GM12878 (cell line): ENCODE measurements at regions not wholly inside any gene's neighbourhood (a gene's known extent, or its start where the extent isn't known, plus 50 kb on each side); places are given as distances from the start of the nearest gene placed in this dataset.

ENCODE experiments used
- ATAC-seq: fragments of 200-7000 bp; cut with Tn5 transposase; 3 replicates; pipeline ENCODE4 v1.9.1; 2020; ENCODE audit warnings: mild to moderate bottlenecking, moderate library complexity
- BruUV-seq: library from RNA; stranded (reverse); fragments of 400-500 nt; replicated peaks from 2 replicates; lab custom pipeline; 2021; lab: Mats Ljungman, UMichigan
- CTCF ChIA-PET: fragments of 300-600 bp; sonication (Branson Sonifier 250); formaldehyde crosslinking; extraction: SDS; loops from one replicate; lab custom pipeline; 2021; ENCODE audit warnings: inconsistent platforms; lab: Yijun Ruan, JAX
- POLR2A ChIA-PET: fragments of 350-600 bp; formaldehyde crosslinking; extraction: SDS; loops from one replicate; lab custom pipeline; 2021; ENCODE audit warnings: inconsistent platforms; lab: Charles Lee
- RAD21 ChIA-PET: fragments of 300-600 bp; sonication (Branson Sonifier 250); formaldehyde crosslinking; loops from one replicate; lab custom pipeline; 2023; ENCODE audit warnings: antibody characterized with exemption; ENCODE audit not compliant: unreplicated experiment; lab: Charles Lee
- SMC1A ChIA-PET: fragments of 300-600 bp; sonication (Branson Sonifier 250); formaldehyde crosslinking; loops from one replicate; lab custom pipeline; 2023; ENCODE audit not compliant: unreplicated experiment, uncharacterized antibody; lab: Charles Lee
- DNase-seq: peaks from one replicate; pipeline ENCODE4 v3.0.0-alpha.2; 2011; ENCODE audit warnings: low read depth, low spot score
- FAIRE-seq: peaks from 3 replicates; lab custom pipeline; 2011; peaks lifted over from hg19 to GRCh38; lab: Jason Lieb, UNC
- H2AFZ ChIP-seq: 2 replicates; pipeline ENCODE4 v1.6.0; 2011; ENCODE audit warnings: low read depth, low read length, control low read depth; ENCODE audit not compliant: control insufficient read depth
- H3K27ac ChIP-seq: 2 replicates; pipeline ENCODE4 v1.5.1; 2011; ENCODE audit warnings: control low read depth; ENCODE audit not compliant: control insufficient read depth, insufficient read depth
- H3K27me3 ChIP-seq, 2 experiments: replicated peaks in 1 of 2; 2 replicates each; pipeline versions ENCODE4 v1.6.0 to v1.6.1; 2011; ENCODE audit warnings: low read length in 1 of 2; ENCODE audit not compliant: control insufficient read depth in 2 of 2, insufficient read depth in 2 of 2
- H3K36me3 ChIP-seq, 2 experiments: 2 replicates each; pipeline ENCODE4 v1.5.1; 2011; ENCODE audit warnings: low read length in 1 of 2; ENCODE audit not compliant: control insufficient read depth in 2 of 2, insufficient read depth in 2 of 2
- H3K4me1 ChIP-seq: 2 replicates; pipeline ENCODE4 v1.6.1; 2011; ENCODE audit warnings: mild to moderate bottlenecking, low read length, moderate library complexity, mixed read lengths; ENCODE audit not compliant: control insufficient read depth, insufficient read depth
- H3K4me2 ChIP-seq: 2 replicates; pipeline ENCODE4 v1.6.0; 2011; ENCODE audit warnings: control low read depth; ENCODE audit not compliant: control insufficient read depth, insufficient read depth
- H3K4me3 ChIP-seq: fragments of 200-600 bp; sonication (generic); 2 replicates; pipeline ENCODE4 v1.5.1; 2016
- H3K79me2 ChIP-seq: 2 replicates; pipeline ENCODE4 v1.6.0; 2011; ENCODE audit warnings: low read length; ENCODE audit not compliant: control insufficient read depth, insufficient read depth
- H3K9ac ChIP-seq: 2 replicates; pipeline ENCODE4 v1.8.0; 2011; ENCODE audit warnings: low read length, control low read depth, mixed read lengths; ENCODE audit not compliant: control insufficient read depth, insufficient read depth
- H3K9me3 ChIP-seq: replicated peaks from 3 replicates; pipeline ENCODE4 v1.5.1; 2011; ENCODE audit warnings: mild to moderate bottlenecking, low read length; ENCODE audit not compliant: control insufficient read depth, insufficient read depth
- H4K20me1 ChIP-seq: 2 replicates; pipeline ENCODE4 v1.6.0; 2011; ENCODE audit not compliant: control insufficient read depth, insufficient read depth
- ATF2 ChIP-seq: IDR thresholded peaks from 2 replicates; pipeline ENCODE4 v1.6.1; 2012; ENCODE audit warnings: low read length, inconsistent platforms
- BACH1 ChIP-seq: fragments of 450-650 bp; IDR thresholded peaks from 2 replicates; pipeline ENCODE4 v1.6.1; 2017; ENCODE audit warnings: mild to moderate bottlenecking, borderline replicate concordance
- CBX3 ChIP-seq: fragments of 200-600 bp; sonication (generic); IDR thresholded peaks from 2 replicates; pipeline ENCODE4 v1.6.1; 2016; ENCODE audit warnings: low read depth, borderline replicate concordance
- CHD4 ChIP-seq: fragments of 200-600 bp; sonication (generic); IDR thresholded peaks from 2 replicates; pipeline ENCODE4 v1.6.1; 2016; ENCODE audit warnings: mild to moderate bottlenecking
- EGR1 ChIP-seq, 2 experiments: IDR thresholded peaks; 1 replicate in 1 of 2; 2 replicates in 1 of 2; pipeline ENCODE4 v1.6.1; 2011 to 2012; ENCODE audit warnings: low read depth in 2 of 2, low read length in 2 of 2, borderline replicate concordance in 1 of 2, mild to moderate bottlenecking in 1 of 2, moderate library complexity in 1 of 2
- KDM1A ChIP-seq: fragments of 200-600 bp; sonication (generic); IDR thresholded peaks from 2 replicates; pipeline ENCODE4 v1.6.1; 2016; ENCODE audit warnings: borderline replicate concordance
- MEF2A ChIP-seq: IDR thresholded peaks from 2 replicates; pipeline ENCODE4 v1.6.1; 2011; ENCODE audit warnings: low read depth, mild to moderate bottlenecking, low read length, moderate library complexity; ENCODE audit not compliant: insufficient read depth
- MTA2 ChIP-seq: fragments of 450-650 bp; IDR thresholded peaks from 2 replicates; pipeline ENCODE4 v1.6.1; 2016; ENCODE audit warnings: low read depth, mild to moderate bottlenecking, moderate library complexity
- MTA3 ChIP-seq: IDR thresholded peaks from 2 replicates; pipeline ENCODE4 v1.6.1; 2012; ENCODE audit warnings: low read length, inconsistent platforms, borderline replicate concordance
- MXI1 ChIP-seq: fragments of 150-350 bp; IDR thresholded peaks from 2 replicates; pipeline ENCODE4 v1.6.1; 2011; ENCODE audit warnings: low read depth, mild to moderate bottlenecking, inconsistent platforms, low read length, improper control_type of control experiment
- NR2F1 ChIP-seq: fragments of 450-650 bp; conservative IDR thresholded peaks from 2 replicates; pipeline ENCODE4 v1.6.1; 2017; ENCODE audit warnings: mild to moderate bottlenecking
- SIN3A ChIP-seq: IDR thresholded peaks from 2 replicates; pipeline ENCODE4 v1.6.1; 2012; ENCODE audit warnings: low read depth, low read length, improper control_type of control experiment
- SPI1 ChIP-seq: IDR thresholded peaks from 2 replicates; pipeline ENCODE4 v1.6.1; 2011; ENCODE audit warnings: low read depth, mild to moderate bottlenecking, low read length, moderate library complexity, borderline replicate concordance; ENCODE audit not compliant: insufficient read depth
- USF2 ChIP-seq: IDR thresholded peaks from 2 replicates; pipeline ENCODE4 v1.6.1; 2011; ENCODE audit warnings: low read depth, low read length, improper control_type of control experiment, borderline replicate concordance
- WRNIP1 ChIP-seq: IDR thresholded peaks from 2 replicates; pipeline ENCODE4 v1.6.1; 2011; ENCODE audit warnings: low read depth, low read length, improper control_type of control experiment, borderline replicate concordance
- ZBED1 ChIP-seq: IDR thresholded peaks from 2 replicates; pipeline ENCODE4 v1.6.1; 2016; ENCODE audit warnings: borderline replicate concordance
- ZNF217 ChIP-seq: fragments of 450-650 bp; IDR thresholded peaks from 2 replicates; pipeline ENCODE4 v1.6.1; 2017; ENCODE audit warnings: antibody characterized with exemption, mild to moderate bottlenecking
- WGBS: methylation state at CpG from one replicate; pipeline ENCODE4 v1.1.6; 2016; ENCODE audit warnings: low lambda C conversion rate; ENCODE audit not compliant: insufficient replicate concordance, insufficient coverage; ENCODE audit errors: missing lambda C conversion rate; 5-methylcytosine and 5-hydroxymethylcytosine counted together
- in situ Hi-C: fragments of 300-500 bp; cut with MboI; formaldehyde crosslinking; loops from 9 replicates; pipeline ENCODE4 v1.14.3; 2018; ENCODE audit warnings: mixed read lengths
- intact Hi-C: fragments of 100-400 bp; cut with micrococcal nuclease; formaldehyde crosslinking; loops from one replicate; pipeline ENCODE4 v1.14.2; 2022; ENCODE audit not compliant: unreplicated experiment
- TF ChIP-seq, protein P1 (sequence below): fragments of 450-650 bp; IDR thresholded peaks from 2 replicates; pipeline ENCODE4 v1.6.1; 2016; ENCODE audit warnings: mild to moderate bottlenecking

DNA sequence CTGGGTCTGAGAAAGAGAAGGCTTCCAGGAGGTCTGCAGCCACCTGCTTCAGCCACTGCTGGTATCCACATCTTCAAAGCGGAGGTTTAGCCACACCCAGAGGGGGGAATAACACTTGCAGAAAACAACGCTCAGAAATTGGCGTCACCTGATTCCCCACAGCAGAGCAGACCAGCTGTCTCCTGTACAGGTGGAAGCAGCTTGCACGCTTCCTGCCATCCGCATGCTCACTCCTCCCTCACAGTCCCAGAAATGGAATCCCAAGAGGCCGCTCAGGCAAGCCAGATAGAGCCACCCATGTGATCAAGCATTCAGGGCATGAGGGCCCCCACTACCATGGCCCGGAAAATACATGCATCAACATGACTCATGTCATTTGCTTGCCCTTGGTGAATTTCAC is 112.2 kb upstream of the DIO3 start:
- no peak overlapping the region for H3K4me3 ChIP-seq
- DNase-seq (no peak), ATAC-seq (no peak), FAIRE-seq (no peak)
- POLR2A ChIA-PET, result no interaction called here
- WGBS, result 22% methylated on average over 7 of the region's 7 CpGs
- BruUV-seq, result no TSS peak
- no peak overlapping the region for H3K9ac ChIP-seq
- no peaks in the 10 kb centered on the region for H3K27me3 ChIP-seq
- SMC1A ChIA-PET, result no interaction called here
- RAD21 ChIA-PET, result no interaction called here
- no peaks in the 10 kb centered on the region for H4K20me1 ChIP-seq
- in situ Hi-C loops (no loop called here), intact Hi-C loops (no loop called here)
- no peaks in the 10 kb centered on the region for H3K36me3 ChIP-seq
- no peak overlapping the region for H3K4me2 ChIP-seq
- H3K4me1 ChIP-seq, result no peaks in the 10 kb centered on the region
- CTCF ChIA-PET, result no interaction called here
- H3K9me3 ChIP-seq, result no peaks in the 10 kb centered on the region
- H3K79me2 ChIP-seq, result no peaks in the 10 kb centered on the region
- TF ChIP-seq ZNF217 (no peak), MTA3 (no peak), BACH1 (no peak), CBX3 (no peak), MEF2A (no peak), MTA2 (no peak), SIN3A (no peak), MXI1 (no peak), CHD4 (no peak)
- H3K27ac ChIP-seq, result no peak overlapping the region
- no peak overlapping the region for H2AFZ ChIP-seq

DNA sequence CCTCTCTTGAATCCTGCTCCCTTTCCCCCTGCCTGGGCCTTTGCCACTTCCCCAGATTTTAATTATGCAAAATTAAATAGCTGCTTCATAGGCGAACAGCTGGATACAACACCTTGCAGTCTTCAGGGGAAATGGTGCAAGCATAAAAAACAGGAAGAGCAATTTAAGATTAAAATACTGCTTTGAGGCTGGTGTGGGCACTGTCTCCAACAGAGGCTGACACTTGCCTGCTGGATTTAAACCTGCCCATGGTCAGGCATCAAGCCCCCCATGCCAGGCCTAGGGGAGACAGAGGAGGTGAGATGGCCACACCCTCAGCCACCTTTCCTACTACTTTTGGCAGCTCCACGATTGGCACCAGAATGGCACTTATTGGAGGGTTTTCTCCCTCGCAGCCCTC is 110.1 kb upstream of the DIO3 start:
- POLR2A ChIA-PET, result no interaction called here
- Histone ChIP-seq H3K9me3 (no peaks in the 10 kb centered on the region), H3K4me2 (no peak overlapping the region), H3K27me3 (peaks cover 0 to 3% of the 10 kb centered on the region in 2 experiments; a peak in 2 of 4 replicates), H3K36me3 (no peaks in the 10 kb centered on the region), H3K9ac (no peak overlapping the region), H3K79me2 (no peaks in the 10 kb centered on the region), H3K4me3 (no peak overlapping the region), H3K4me1 (no peaks in the 10 kb centered on the region), H3K27ac (no peak overlapping the region), H4K20me1 (no peaks in the 10 kb centered on the region), H2AFZ (no peak overlapping the region)
- intact Hi-C loops (no loop called here), in situ Hi-C loops (no loop called here)
- SMC1A ChIA-PET, result no interaction called here
- no TSS peak for BruUV-seq
- WGBS, result 15% methylated on average over 3 of the region's 3 CpGs
- CTCF ChIA-PET, result no interaction called here
- DNase-seq, result no peak
- no peak for ATAC-seq
- RAD21 ChIA-PET, result no interaction called here
- no peak for FAIRE-seq
- TF ChIP-seq EGR1 (IDR thresholded peaks at IDR 0.05; ENCODE audit: borderline replicate concordance in 1 of 2, low read depth in 2 of 2, low read length in 2 of 2), result no peak
- no peak for TF ChIP-seq USF2
- no peak for TF ChIP-seq NR2F1
- no peak for TF ChIP-seq KDM1A
- no peak for TF ChIP-seq ATF2
- TF ChIP-seq, protein P1, sequence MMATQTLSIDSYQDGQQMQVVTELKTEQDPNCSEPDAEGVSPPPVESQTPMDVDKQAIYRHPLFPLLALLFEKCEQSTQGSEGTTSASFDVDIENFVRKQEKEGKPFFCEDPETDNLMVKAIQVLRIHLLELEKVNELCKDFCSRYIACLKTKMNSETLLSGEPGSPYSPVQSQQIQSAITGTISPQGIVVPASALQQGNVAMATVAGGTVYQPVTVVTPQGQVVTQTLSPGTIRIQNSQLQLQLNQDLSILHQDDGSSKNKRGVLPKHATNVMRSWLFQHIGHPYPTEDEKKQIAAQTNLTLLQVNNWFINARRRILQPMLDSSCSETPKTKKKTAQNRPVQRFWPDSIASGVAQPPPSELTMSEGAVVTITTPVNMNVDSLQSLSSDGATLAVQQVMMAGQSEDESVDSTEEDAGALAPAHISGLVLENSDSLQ, result no peak
- no peak for TF ChIP-seq WRNIP1
- TF ChIP-seq SPI1, result no peak
- TF ChIP-seq ZBED1, result no peak
